ENCODE measurements at regions not wholly inside any gene's neighbourhood (a gene's known extent, or its start where the extent isn't known, plus 50 kb on each side); places are given as distances from the start of the nearest gene placed in this dataset.

DNA sequence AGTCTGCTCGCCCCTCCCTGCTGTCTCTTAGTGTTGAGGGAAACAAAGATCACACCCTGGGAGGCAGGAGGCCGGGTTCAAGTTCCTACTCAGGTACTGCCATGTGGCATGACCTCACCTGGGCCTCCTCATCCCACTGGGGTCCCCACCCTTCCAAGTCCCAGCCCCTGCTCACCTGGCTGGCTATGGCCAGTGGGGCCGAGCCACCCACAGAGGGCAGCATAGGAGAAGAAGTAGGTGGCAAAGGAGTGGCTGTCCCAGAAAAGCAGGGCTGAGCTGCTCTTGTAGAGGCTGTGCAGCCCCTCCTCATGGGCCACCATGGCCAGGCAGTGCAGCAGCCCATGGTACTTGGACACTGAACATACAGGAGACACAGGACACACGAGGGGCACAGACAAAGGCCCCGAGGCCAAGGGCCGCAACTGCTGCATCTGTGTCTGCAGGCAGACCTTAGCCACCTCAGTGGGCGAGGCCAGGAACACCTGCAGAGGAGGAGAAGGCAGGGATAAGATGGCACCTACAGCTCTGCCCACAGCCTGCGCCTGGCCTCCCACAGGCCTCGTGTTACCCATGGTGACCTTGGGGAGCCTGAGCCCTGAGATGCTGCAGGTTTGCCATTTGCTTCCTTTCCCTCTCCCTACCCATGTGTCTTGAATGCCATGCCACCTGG is 50.6 kb upstream of the MPEG1 start:
- TF ChIP-seq ARNTL (CRISPR knock-in tag; IDR thresholded peaks at IDR 0.05; ENCODE audit: borderline replicate concordance, low read depth), result no peak
- TF ChIP-seq, protein P1, sequence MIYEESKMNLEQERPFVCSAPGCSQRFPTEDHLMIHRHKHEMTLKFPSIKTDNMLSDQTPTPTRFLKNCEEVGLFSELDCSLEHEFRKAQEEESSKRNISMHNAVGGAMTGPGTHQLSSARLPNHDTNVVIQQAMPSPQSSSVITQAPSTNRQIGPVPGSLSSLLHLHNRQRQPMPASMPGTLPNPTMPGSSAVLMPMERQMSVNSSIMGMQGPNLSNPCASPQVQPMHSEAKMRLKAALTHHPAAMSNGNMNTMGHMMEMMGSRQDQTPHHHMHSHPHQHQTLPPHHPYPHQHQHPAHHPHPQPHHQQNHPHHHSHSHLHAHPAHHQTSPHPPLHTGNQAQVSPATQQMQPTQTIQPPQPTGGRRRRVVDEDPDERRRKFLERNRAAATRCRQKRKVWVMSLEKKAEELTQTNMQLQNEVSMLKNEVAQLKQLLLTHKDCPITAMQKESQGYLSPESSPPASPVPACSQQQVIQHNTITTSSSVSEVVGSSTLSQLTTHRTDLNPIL (CRISPR knock-in tag; IDR thresholded peaks at IDR 0.05; ENCODE audit: low read depth), result no peak
- TF ChIP-seq, protein P2, sequence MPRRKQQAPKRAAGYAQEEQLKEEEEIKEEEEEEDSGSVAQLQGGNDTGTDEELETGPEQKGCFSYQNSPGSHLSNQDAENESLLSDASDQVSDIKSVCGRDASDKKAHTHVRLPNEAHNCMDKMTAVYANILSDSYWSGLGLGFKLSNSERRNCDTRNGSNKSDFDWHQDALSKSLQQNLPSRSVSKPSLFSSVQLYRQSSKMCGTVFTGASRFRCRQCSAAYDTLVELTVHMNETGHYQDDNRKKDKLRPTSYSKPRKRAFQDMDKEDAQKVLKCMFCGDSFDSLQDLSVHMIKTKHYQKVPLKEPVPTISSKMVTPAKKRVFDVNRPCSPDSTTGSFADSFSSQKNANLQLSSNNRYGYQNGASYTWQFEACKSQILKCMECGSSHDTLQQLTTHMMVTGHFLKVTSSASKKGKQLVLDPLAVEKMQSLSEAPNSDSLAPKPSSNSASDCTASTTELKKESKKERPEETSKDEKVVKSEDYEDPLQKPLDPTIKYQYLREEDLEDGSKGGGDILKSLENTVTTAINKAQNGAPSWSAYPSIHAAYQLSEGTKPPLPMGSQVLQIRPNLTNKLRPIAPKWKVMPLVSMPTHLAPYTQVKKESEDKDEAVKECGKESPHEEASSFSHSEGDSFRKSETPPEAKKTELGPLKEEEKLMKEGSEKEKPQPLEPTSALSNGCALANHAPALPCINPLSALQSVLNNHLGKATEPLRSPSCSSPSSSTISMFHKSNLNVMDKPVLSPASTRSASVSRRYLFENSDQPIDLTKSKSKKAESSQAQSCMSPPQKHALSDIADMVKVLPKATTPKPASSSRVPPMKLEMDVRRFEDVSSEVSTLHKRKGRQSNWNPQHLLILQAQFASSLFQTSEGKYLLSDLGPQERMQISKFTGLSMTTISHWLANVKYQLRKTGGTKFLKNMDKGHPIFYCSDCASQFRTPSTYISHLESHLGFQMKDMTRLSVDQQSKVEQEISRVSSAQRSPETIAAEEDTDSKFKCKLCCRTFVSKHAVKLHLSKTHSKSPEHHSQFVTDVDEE (CRISPR knock-in tag; IDR thresholded peaks at IDR 0.05), result no peak
- TF ChIP-seq CSDC2 (CRISPR knock-in tag; IDR thresholded peaks at IDR 0.05), result no peak
- TF ChIP-seq GLIS3 (CRISPR knock-in tag; IDR thresholded peaks at IDR 0.05), result no peak
- no peak for TF ChIP-seq ISL1 (CRISPR knock-in tag; IDR thresholded peaks at IDR 0.05)
- TF ChIP-seq, protein P3, sequence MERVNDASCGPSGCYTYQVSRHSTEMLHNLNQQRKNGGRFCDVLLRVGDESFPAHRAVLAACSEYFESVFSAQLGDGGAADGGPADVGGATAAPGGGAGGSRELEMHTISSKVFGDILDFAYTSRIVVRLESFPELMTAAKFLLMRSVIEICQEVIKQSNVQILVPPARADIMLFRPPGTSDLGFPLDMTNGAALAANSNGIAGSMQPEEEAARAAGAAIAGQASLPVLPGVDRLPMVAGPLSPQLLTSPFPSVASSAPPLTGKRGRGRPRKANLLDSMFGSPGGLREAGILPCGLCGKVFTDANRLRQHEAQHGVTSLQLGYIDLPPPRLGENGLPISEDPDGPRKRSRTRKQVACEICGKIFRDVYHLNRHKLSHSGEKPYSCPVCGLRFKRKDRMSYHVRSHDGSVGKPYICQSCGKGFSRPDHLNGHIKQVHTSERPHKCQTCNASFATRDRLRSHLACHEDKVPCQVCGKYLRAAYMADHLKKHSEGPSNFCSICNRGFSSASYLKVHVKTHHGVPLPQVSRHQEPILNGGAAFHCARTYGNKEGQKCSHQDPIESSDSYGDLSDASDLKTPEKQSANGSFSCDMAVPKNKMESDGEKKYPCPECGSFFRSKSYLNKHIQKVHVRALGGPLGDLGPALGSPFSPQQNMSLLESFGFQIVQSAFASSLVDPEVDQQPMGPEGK (CRISPR knock-in tag; IDR thresholded peaks at IDR 0.05; ENCODE audit: borderline replicate concordance), result no peak
- TF ChIP-seq, protein P4, sequence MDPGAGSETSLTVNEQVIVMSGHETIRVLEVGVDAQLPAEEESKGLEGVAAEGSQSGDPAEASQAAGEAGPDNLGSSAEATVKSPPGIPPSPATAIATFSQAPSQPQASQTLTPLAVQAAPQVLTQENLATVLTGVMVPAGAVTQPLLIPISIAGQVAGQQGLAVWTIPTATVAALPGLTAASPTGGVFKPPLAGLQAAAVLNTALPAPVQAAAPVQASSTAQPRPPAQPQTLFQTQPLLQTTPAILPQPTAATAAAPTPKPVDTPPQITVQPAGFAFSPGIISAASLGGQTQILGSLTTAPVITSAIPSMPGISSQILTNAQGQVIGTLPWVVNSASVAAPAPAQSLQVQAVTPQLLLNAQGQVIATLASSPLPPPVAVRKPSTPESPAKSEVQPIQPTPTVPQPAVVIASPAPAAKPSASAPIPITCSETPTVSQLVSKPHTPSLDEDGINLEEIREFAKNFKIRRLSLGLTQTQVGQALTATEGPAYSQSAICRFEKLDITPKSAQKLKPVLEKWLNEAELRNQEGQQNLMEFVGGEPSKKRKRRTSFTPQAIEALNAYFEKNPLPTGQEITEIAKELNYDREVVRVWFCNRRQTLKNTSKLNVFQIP (CRISPR knock-in tag; IDR thresholded peaks at IDR 0.05; ENCODE audit: borderline replicate concordance, low read depth), result no peak
- no peak for TF ChIP-seq ZFP3 (CRISPR knock-in tag; IDR thresholded peaks at IDR 0.05)
- no peak for TF ChIP-seq ESRRG (CRISPR knock-in tag; IDR thresholded peaks at IDR 0.05)
- no peak for TF ChIP-seq ZC3H10 (CRISPR knock-in tag; IDR thresholded peaks at IDR 0.05)
- no peak for TF ChIP-seq ZNF70 (CRISPR knock-in tag; IDR thresholded peaks at IDR 0.05)
- no peak for TF ChIP-seq PPARA (CRISPR knock-in tag; IDR thresholded peaks at IDR 0.05; ENCODE audit: borderline replicate concordance)
- no peak for TF ChIP-seq BACH2 (CRISPR knock-in tag; IDR thresholded peaks at IDR 0.05; ENCODE audit: borderline replicate concordance)
- ATAC-seq, result no peak
